ENCODE measurements at regions not wholly inside any gene's neighbourhood (a gene's known extent, or its start where the extent isn't known, plus 50 kb on each side); places are given as distances from the start of the nearest gene placed in this dataset.

DNA sequence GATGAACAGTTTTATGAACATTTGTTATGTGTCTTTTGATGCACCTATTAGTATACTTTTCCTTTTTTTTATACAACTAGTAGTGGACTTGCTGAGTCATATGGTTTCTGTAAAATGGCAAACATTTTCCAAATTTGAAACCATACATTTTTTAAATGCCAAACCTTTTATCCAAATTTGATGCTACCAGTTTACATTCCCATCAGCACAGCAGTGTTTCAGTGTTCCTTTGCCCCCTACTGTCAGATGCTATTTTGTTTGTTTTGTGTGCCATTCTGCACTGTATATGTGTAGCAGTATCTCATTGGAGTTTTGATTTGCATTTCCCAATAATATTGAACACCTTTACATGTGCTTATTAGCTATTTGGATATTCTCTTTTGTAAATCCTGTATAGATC lies 219.4 kb downstream of the TANC2 start:
- Histone ChIP-seq H3K4me3 (no peak overlapping the region), H3K9me3 (ENCODE audit: low read depth, low read length) (no peaks in the 10 kb centered on the region), H3K9ac (ENCODE audit: insufficient read length) (no peak overlapping the region), H3K27ac (no peak overlapping the region), H3K36me3 (ENCODE audit: insufficient read depth, low read length) (no peaks in the 10 kb centered on the region)
- no peak for TF ChIP-seq FOXP2 (optimal IDR thresholded peaks at IDR 0.05; ENCODE audit: control extremely low read depth, extremely low read length, insufficient read depth)
- no peak for TF ChIP-seq POLR2AphosphoS5 (IDR thresholded peaks at IDR 0.05; ENCODE audit: borderline replicate concordance, low read depth, low read length)
- no peak for TF ChIP-seq EZH2 (IDR thresholded peaks at IDR 0.05)
- no peak for DNase-seq (ENCODE audit: low read depth, low spot score)

DNA sequence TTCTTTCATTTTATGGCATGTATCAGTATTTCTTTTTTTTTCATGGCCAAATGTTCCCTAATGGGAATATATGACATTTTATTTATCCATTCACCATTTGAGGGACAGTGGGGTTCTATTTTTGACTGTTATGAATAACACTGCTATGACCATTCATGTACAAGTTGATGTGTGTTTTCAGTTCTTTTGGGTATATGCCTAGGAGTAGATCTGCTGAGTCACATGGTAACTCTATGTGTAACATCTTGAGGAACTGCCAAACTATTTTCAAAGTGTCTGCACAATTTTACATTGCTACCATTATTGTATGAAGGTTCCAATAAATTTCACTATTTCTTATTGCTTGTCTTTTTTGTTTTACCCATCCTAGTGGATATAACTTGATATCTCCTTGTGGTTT lies 223.0 kb downstream of the TANC2 start:
- Histone ChIP-seq H3K9me3 (ENCODE audit: low read depth, low read length) (no peaks in the 10 kb centered on the region), H3K4me3 (no peak overlapping the region), H3K36me3 (ENCODE audit: insufficient read depth, low read length) (no peaks in the 10 kb centered on the region), H3K27ac (no peak overlapping the region), H3K9ac (ENCODE audit: insufficient read length) (no peak overlapping the region)
- DNase-seq (ENCODE audit: low read depth, low spot score), result no peak
- TF ChIP-seq EZH2 (IDR thresholded peaks at IDR 0.05), result no peak
- TF ChIP-seq POLR2AphosphoS5 (IDR thresholded peaks at IDR 0.05; ENCODE audit: borderline replicate concordance, low read depth, low read length), result no peak
- no peak for TF ChIP-seq FOXP2 (optimal IDR thresholded peaks at IDR 0.05; ENCODE audit: control extremely low read depth, extremely low read length, insufficient read depth)

DNA sequence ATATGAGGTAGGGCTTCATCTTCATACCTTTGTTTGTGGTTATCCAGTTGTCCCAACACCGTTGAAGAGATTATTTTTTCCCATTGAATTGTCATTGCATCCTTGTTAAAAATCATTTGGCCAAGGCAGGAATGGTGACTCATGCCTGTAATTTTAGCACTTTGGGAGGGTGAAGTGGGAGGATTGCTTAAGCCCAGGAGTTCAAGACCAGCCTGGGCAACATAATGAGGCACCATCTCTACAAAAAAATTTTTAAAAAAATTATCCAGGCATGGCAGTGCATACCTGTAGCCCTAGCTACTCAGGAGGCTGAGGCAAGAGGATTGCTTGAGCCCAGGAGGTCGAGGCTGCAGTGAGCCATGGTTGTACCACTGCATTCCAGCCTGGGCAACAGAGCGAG lies 223.9 kb downstream of the TANC2 start:
- DNase-seq (ENCODE audit: low read depth, low spot score), result no peak
- H3K4me3 ChIP-seq, result no peak overlapping the region
- H3K9me3 ChIP-seq (ENCODE audit: low read depth, low read length), result no peaks in the 10 kb centered on the region

GRCh38 chr17:63190821-63191370 lies 224.9 kb downstream of the TANC2 start:
- Histone ChIP-seq H3K36me3 (ENCODE audit: insufficient read depth, low read length) (no peaks in the 10 kb centered on the region), H3K9me3 (ENCODE audit: low read depth, low read length) (no peaks in the 10 kb centered on the region), H3K27ac (no peak overlapping the region), H3K9ac (ENCODE audit: insufficient read length) (no peak overlapping the region), H3K4me3 (no peak overlapping the region)
- TF ChIP-seq EZH2 (IDR thresholded peaks at IDR 0.05) (no peak), FOXP2 (optimal IDR thresholded peaks at IDR 0.05; ENCODE audit: control extremely low read depth, extremely low read length, insufficient read depth) (no peak), POLR2AphosphoS5 (IDR thresholded peaks at IDR 0.05; ENCODE audit: borderline replicate concordance, low read depth, low read length) (no peak)
- DNase-seq (ENCODE audit: low read depth, low spot score), result no peak

More for the DNA sequence above, 223.9 kb downstream of the TANC2 start:
- Histone ChIP-seq H3K9ac (ENCODE audit: insufficient read length) (no peak overlapping the region), H3K27ac (no peak overlapping the region), H3K36me3 (ENCODE audit: insufficient read depth, low read length) (no peaks in the 10 kb centered on the region)
- TF ChIP-seq POLR2AphosphoS5 (IDR thresholded peaks at IDR 0.05; ENCODE audit: borderline replicate concordance, low read depth, low read length) (no peak), FOXP2 (optimal IDR thresholded peaks at IDR 0.05; ENCODE audit: control extremely low read depth, extremely low read length, insufficient read depth) (no peak), EZH2 (IDR thresholded peaks at IDR 0.05) (no peak)

DNA sequence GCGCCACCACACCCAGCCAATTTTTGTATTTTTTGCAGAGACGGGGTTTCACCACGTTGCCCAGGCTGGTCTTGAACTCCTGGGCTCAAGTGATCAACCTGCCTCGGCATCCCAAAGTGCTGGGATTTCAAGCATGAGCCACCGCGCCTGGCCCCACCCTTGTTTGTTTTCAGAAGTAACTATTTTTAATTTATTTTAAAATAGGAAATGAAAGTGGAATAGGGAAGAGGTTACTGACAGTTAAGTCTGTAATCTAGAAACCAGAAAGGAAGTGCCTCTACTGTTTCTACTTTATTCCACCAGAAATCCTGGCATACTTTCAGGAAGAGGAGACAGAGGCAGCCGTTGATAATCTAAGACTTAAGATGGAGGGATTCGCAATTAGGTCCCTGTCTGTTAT lies 225.6 kb downstream of the TANC2 start:
- no peaks in the 10 kb centered on the region for H3K9me3 ChIP-seq (ENCODE audit: low read depth, low read length)
- H3K9ac ChIP-seq (ENCODE audit: insufficient read length), result no peak overlapping the region
- no peak overlapping the region for H3K27ac ChIP-seq
- H3K36me3 ChIP-seq (ENCODE audit: insufficient read depth, low read length), result no peaks in the 10 kb centered on the region
- no peak for TF ChIP-seq EZH2 (IDR thresholded peaks at IDR 0.05)
- TF ChIP-seq POLR2AphosphoS5 (IDR thresholded peaks at IDR 0.05; ENCODE audit: borderline replicate concordance, low read depth, low read length), result no peak
- TF ChIP-seq FOXP2 (optimal IDR thresholded peaks at IDR 0.05; ENCODE audit: control extremely low read depth, extremely low read length, insufficient read depth), result no peak
- H3K4me3 ChIP-seq, result no peak overlapping the region
- DNase-seq (ENCODE audit: low read depth, low spot score), result no peak

DNA sequence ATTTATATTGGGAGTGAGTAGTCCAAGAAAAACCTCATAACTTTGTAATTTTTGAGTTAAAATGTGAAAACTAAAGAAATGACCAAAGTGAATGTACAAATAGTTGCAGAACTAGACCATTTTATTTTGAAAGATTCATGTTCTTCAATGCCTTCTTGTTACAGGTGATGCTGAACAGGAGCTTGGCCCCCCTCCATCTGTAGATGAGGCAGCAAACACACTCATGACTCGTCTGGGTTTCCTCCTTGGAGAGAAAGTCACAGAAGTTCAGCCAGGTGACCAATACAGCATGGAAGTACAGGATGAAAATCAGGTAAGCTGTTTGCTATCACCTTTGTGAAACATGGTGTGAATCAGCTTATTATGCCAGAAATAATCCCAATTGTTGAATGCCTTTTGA lies 227.8 kb downstream of the TANC2 start:
- Histone ChIP-seq H3K27ac (no peak overlapping the region), H3K9ac (ENCODE audit: insufficient read length) (no peak overlapping the region), H3K4me3 (no peak overlapping the region), H3K36me3 (ENCODE audit: insufficient read depth, low read length) (no peaks in the 10 kb centered on the region), H3K9me3 (ENCODE audit: low read depth, low read length) (no peaks in the 10 kb centered on the region)
- DNase-seq (ENCODE audit: low read depth, low spot score), result no peak
- no peak for TF ChIP-seq POLR2AphosphoS5 (IDR thresholded peaks at IDR 0.05; ENCODE audit: borderline replicate concordance, low read depth, low read length)
- TF ChIP-seq FOXP2 (optimal IDR thresholded peaks at IDR 0.05; ENCODE audit: control extremely low read depth, extremely low read length, insufficient read depth), result no peak
- no peak for TF ChIP-seq EZH2 (IDR thresholded peaks at IDR 0.05)

GRCh38 chr17:63196772-63197335 lies 230.8 kb downstream of the TANC2 start:
- Histone ChIP-seq H3K9me3 (ENCODE audit: low read depth, low read length) (no peaks in the 10 kb centered on the region), H3K9ac (ENCODE audit: insufficient read length) (no peak overlapping the region), H3K36me3 (ENCODE audit: insufficient read depth, low read length) (no peaks in the 10 kb centered on the region), H3K27ac (no peak overlapping the region), H3K4me3 (no peak overlapping the region)
- no peak for DNase-seq (ENCODE audit: low read depth, low spot score)
- TF ChIP-seq POLR2AphosphoS5 (IDR thresholded peaks at IDR 0.05; ENCODE audit: borderline replicate concordance, low read depth, low read length) (no peak), FOXP2 (optimal IDR thresholded peaks at IDR 0.05; ENCODE audit: control extremely low read depth, extremely low read length, insufficient read depth) (no peak), EZH2 (IDR thresholded peaks at IDR 0.05) (no peak)

- Histone ChIP-seq H3K9me3 (ENCODE audit: low read depth, low read length) (no peaks in the 10 kb centered on the region; the same call in 1 of the 2 replicates), H3K4me3 (no peak overlapping the region), H3K36me3 (ENCODE audit: insufficient read depth, low read length) (no peaks in the 10 kb centered on the region), H3K27ac (no peak overlapping the region), H3K9ac (ENCODE audit: insufficient read length) (no peak overlapping the region)
- TF ChIP-seq FOXP2 (optimal IDR thresholded peaks at IDR 0.05; ENCODE audit: control extremely low read depth, extremely low read length, insufficient read depth) (no peak), POLR2AphosphoS5 (IDR thresholded peaks at IDR 0.05; ENCODE audit: borderline replicate concordance, low read depth, low read length) (no peak), EZH2 (IDR thresholded peaks at IDR 0.05) (no peak)
- no peak for DNase-seq (ENCODE audit: low read depth, low spot score)
Observed at GRCh38 chr17:63203652-63204051, 237.6 kb downstream of the TANC2 start.

- no peaks in the 10 kb centered on the region for H3K9me3 ChIP-seq (ENCODE audit: low read depth, low read length)
- no peaks in the 10 kb centered on the region for H3K36me3 ChIP-seq (ENCODE audit: insufficient read depth, low read length)
- no peak overlapping the region for H3K4me3 ChIP-seq
- DNase-seq (ENCODE audit: low read depth, low spot score), result no peak
- H3K27ac ChIP-seq, result no peak overlapping the region
- no peak for TF ChIP-seq FOXP2 (optimal IDR thresholded peaks at IDR 0.05; ENCODE audit: control extremely low read depth, extremely low read length, insufficient read depth)
- TF ChIP-seq EZH2 (IDR thresholded peaks at IDR 0.05), result no peak
- TF ChIP-seq POLR2AphosphoS5 (IDR thresholded peaks at IDR 0.05; ENCODE audit: borderline replicate concordance, low read depth, low read length), result no peak
- H3K9ac ChIP-seq (ENCODE audit: insufficient read length), result no peak overlapping the region
Observed at GRCh38 chr17:63221939-63222338, 224.2 kb downstream of the CYB561 start.
